IMR-90 (cell line): ENCODE measurements at regions not wholly inside any gene's neighbourhood (a gene's known extent, or its start where the extent isn't known, plus 50 kb on each side); places are given as distances from the start of the nearest gene placed in this dataset.

Experiments
- ATAC-seq: fragments of 200-7000 bp; cut with Tn5 transposase; 2 replicates; pipeline ENCODE4 v1.9.1; 2020; ENCODE audit warnings: low read depth, mild to moderate bottlenecking, moderate library complexity
- BruUV-seq: library from RNA; stranded (reverse); fragments of 400-500 nt; replicated peaks from 2 replicates; lab custom pipeline; 2021; lab: Mats Ljungman, UMichigan
- CTCF ChIA-PET: fragments of 300-600 bp; formaldehyde crosslinking; extraction: SDS; loops from one replicate; lab custom pipeline; 2021; ENCODE audit warnings: antibody characterized with exemption; lab: Yijun Ruan, JAX
- POLR2A ChIA-PET: fragments of 300-600 bp; sonication (Branson Sonifier 250); formaldehyde crosslinking; loops from one replicate; lab custom pipeline; 2022; ENCODE audit warnings: antibody characterized with exemption; ENCODE audit not compliant: unreplicated experiment; lab: Charles Lee
- DNase-seq: peaks from one replicate; pipeline ENCODE4 v3.0.0; 2013
- H2AFZ ChIP-seq: replicated peaks from 2 replicates; pipeline ENCODE3; 2013; ENCODE audit warnings: low read length, mild to moderate bottlenecking; ENCODE audit not compliant: poor library complexity
- H2AK5ac ChIP-seq: 2 replicates; pipeline ENCODE4 v1.6.1; 2013; ENCODE audit warnings: low read depth, low read length, inconsistent platforms
- H2AK9ac ChIP-seq: replicated peaks from 2 replicates; pipeline ENCODE3; 2013; ENCODE audit warnings: mild to moderate bottlenecking, low read depth, low read length, moderate library complexity; ENCODE audit not compliant: poor library complexity
- H2BK120ac ChIP-seq: 2 replicates; pipeline ENCODE4 v1.6.1; 2013; ENCODE audit warnings: low read depth, low read length, inconsistent platforms
- H2BK15ac ChIP-seq: 3 replicates; pipeline ENCODE4 v1.6.1; 2013; ENCODE audit warnings: low read depth, low read length, inconsistent platforms
- H2BK20ac ChIP-seq: 2 replicates; pipeline ENCODE4 v1.6.1; 2013; ENCODE audit warnings: low read depth, mild to moderate bottlenecking, inconsistent platforms, low read length, moderate library complexity
- H2BK5ac ChIP-seq: 2 replicates; pipeline ENCODE4 v1.6.1; 2013; ENCODE audit warnings: mild to moderate bottlenecking, low read depth, low read length, inconsistent platforms; ENCODE audit not compliant: poor library complexity, severe bottlenecking
- H3K14ac ChIP-seq: replicated peaks from 2 replicates; pipeline ENCODE4 v1.6.1; 2013; ENCODE audit warnings: low read depth, low read length, inconsistent platforms
- H3K18ac ChIP-seq: 2 replicates; pipeline ENCODE4 v1.6.1; 2013; ENCODE audit warnings: low read depth, low read length, control low read depth
- H3K23ac ChIP-seq: 2 replicates; pipeline ENCODE4 v1.6.1; 2013; ENCODE audit warnings: low read depth, low read length, inconsistent platforms
- H3K27ac ChIP-seq: 2 replicates; pipeline ENCODE4 v1.5.1; 2013; ENCODE audit warnings: mild to moderate bottlenecking, control low read depth, low read length; ENCODE audit not compliant: insufficient read depth
- H3K27me3 ChIP-seq: 2 replicates; pipeline ENCODE4 v1.6.1; 2013; ENCODE audit warnings: low read length; ENCODE audit not compliant: control insufficient read depth, insufficient read depth
- H3K36me3 ChIP-seq: 2 replicates; pipeline ENCODE4 v1.6.1; 2013; ENCODE audit warnings: low read length, mixed read lengths; ENCODE audit not compliant: control insufficient read depth, insufficient read depth
- H3K4ac ChIP-seq: 2 replicates; pipeline ENCODE4 v1.6.1; 2013; ENCODE audit warnings: low read depth, low read length, inconsistent platforms
- H3K4me1 ChIP-seq: 2 replicates; pipeline ENCODE4 v1.6.1; 2013; ENCODE audit warnings: low read length, mixed read lengths; ENCODE audit not compliant: control insufficient read depth, insufficient read depth
- H3K4me2 ChIP-seq: 2 replicates; pipeline ENCODE4 v1.6.1; 2013; ENCODE audit warnings: low read depth, mild to moderate bottlenecking, control low read depth, low read length, moderate library complexity
- H3K4me3 ChIP-seq: 2 replicates; pipeline ENCODE4 v1.5.1; 2013; ENCODE audit warnings: low read depth, mild to moderate bottlenecking, control low read depth, low read length, moderate library complexity; ENCODE audit not compliant: insufficient read depth
- H3K56ac ChIP-seq: 2 replicates; pipeline ENCODE4 v1.6.1; 2013; ENCODE audit warnings: low read length, inconsistent platforms; ENCODE audit not compliant: insufficient read depth; ENCODE audit errors: extremely low read depth
- H3K79me1 ChIP-seq, 2 experiments: 2 replicates each; pipeline ENCODE4 v1.6.1; 2013; ENCODE audit warnings: low read length in 2 of 2, inconsistent platforms in 1 of 2, low read depth in 1 of 2
- H3K9ac ChIP-seq: 2 replicates; pipeline ENCODE4 v1.6.1; 2013; ENCODE audit warnings: low read depth, low read length, control low read depth
- H3K9me1 ChIP-seq: 2 replicates; pipeline ENCODE4 v1.6.1; 2013; ENCODE audit warnings: low read length, inconsistent platforms; ENCODE audit not compliant: insufficient read depth
- H3K9me3 ChIP-seq: 2 replicates; pipeline ENCODE4 v1.6.1; 2013; ENCODE audit warnings: low read length; ENCODE audit not compliant: control insufficient read depth, insufficient read depth
- H4K20me1 ChIP-seq: 2 replicates; pipeline ENCODE4 v1.6.1; 2013; ENCODE audit warnings: low read length, inconsistent platforms; ENCODE audit not compliant: insufficient read depth
- H4K5ac ChIP-seq: 2 replicates; pipeline ENCODE4 v1.6.1; 2013; ENCODE audit warnings: mild to moderate bottlenecking, low read depth, low read length, control low read depth
- H4K8ac ChIP-seq, 2 experiments: 2 replicates each; pipeline ENCODE4 v1.6.1; 2013; ENCODE audit warnings: low read depth in 2 of 2, low read length in 2 of 2, control low read depth in 1 of 2, inconsistent platforms in 1 of 2
- H4K91ac ChIP-seq: 2 replicates; pipeline ENCODE4 v1.6.1; 2013; ENCODE audit warnings: low read depth, low read length, inconsistent platforms; ENCODE audit not compliant: insufficient read depth
- CEBPB ChIP-seq: IDR thresholded peaks from 2 replicates; pipeline ENCODE4 v1.6.1; 2012; ENCODE audit warnings: low read depth, low read length, improper control_type of control experiment
- ELK1 ChIP-seq: fragments of 150-350 bp; IDR thresholded peaks from 2 replicates; pipeline ENCODE4 v1.6.1; 2016; ENCODE audit warnings: low read depth, mild to moderate bottlenecking, low read length, moderate library complexity, borderline replicate concordance
- MAZ ChIP-seq: IDR thresholded peaks from 2 replicates; pipeline ENCODE4 v1.6.1; 2012; ENCODE audit warnings: low read depth, mild to moderate bottlenecking, low read length, improper control_type of control experiment, moderate library complexity, borderline replicate concordance
- RFX5 ChIP-seq: IDR thresholded peaks from 2 replicates; pipeline ENCODE4 v1.8.0; 2012; ENCODE audit warnings: low read depth, mild to moderate bottlenecking, low read length, moderate library complexity
- WGBS, 2 experiments: methylation state at CpG; one replicate each; pipeline versions ENCODE4 v1.1.5 to v1.1.7; 2013; ENCODE audit warnings: missing lambda C conversion rate in 2 of 2; ENCODE audit not compliant: insufficient read length in 1 of 2; ENCODE audit errors: extremely low coverage in 2 of 2; 5-methylcytosine and 5-hydroxymethylcytosine counted together
- dilution Hi-C: fragments of 300-500 bp; cut with HindIII; formaldehyde crosslinking; loops from one replicate; pipeline ENCODE4 v1.14.3; 2018; ENCODE audit warnings: low sequenced_read_pairs; ENCODE audit not compliant: unreplicated experiment
- in situ Hi-C: fragments of 300-500 bp; cut with MboI; formaldehyde crosslinking; loops from 3 replicates; pipeline ENCODE4 v1.14.3; 2019; ENCODE audit warnings: low sequenced_read_pairs, inconsistent platforms, mixed read lengths
- intact Hi-C: fragments of 100-400 bp; cut with micrococcal nuclease; formaldehyde crosslinking; loops from 2 replicates; pipeline ENCODE4 v1.10.0; 2022

- H3K27ac ChIP-seq: no peak overlapping the region
- H3K14ac ChIP-seq: no peak overlapping the region
- dilution Hi-C loops (no loop called here), intact Hi-C loops (no loop called here), in situ Hi-C loops (no loop called here)
- H3K56ac ChIP-seq: no peak overlapping the region
- H2BK15ac ChIP-seq: no peak overlapping the region
- ATAC-seq (no peak), DNase-seq (no peak)
- H2AFZ ChIP-seq: no peak overlapping the region
- H2AK5ac ChIP-seq: no peak overlapping the region
- no peaks in the 10 kb centered on the region for H3K36me3 ChIP-seq
- no peaks in the 10 kb centered on the region for H4K20me1 ChIP-seq
- no peaks in the 10 kb centered on the region for H3K9me1 ChIP-seq
- no peak overlapping the region for H3K18ac ChIP-seq
- POLR2A ChIA-PET: no interaction called here
- H3K4ac ChIP-seq: no peak overlapping the region
- H4K91ac ChIP-seq: no peak overlapping the region
- no peak for TF ChIP-seq MAZ
- no peak for TF ChIP-seq ELK1
- TF ChIP-seq RFX5: no peak
- TF ChIP-seq CEBPB: 0 out of 2 replicates have a peak, but pooled peaks have one; percentile 15
- no peak overlapping the region for H4K5ac ChIP-seq
- H3K27me3 ChIP-seq: no peaks in the 10 kb centered on the region
- H2BK5ac ChIP-seq: no peak overlapping the region
- no peak overlapping the region for H3K9ac ChIP-seq
- no peak overlapping the region for H2BK20ac ChIP-seq
- H3K4me3 ChIP-seq: no peak overlapping the region
- no peak overlapping the region for H3K23ac ChIP-seq
- H4K8ac ChIP-seq: no peak overlapping the region
- H3K4me1 ChIP-seq: no peaks in the 10 kb centered on the region
- H2AK9ac ChIP-seq: no peak overlapping the region
- no peak overlapping the region for H3K4me2 ChIP-seq
- no CpG with 5 or more reads among the region's 3 CpGs for WGBS, 2 experiments
- H3K79me1 ChIP-seq: no peaks in the 10 kb centered on the region
- no TSS peak for BruUV-seq
- CTCF ChIA-PET: no interaction called here
- H2BK120ac ChIP-seq: no peak overlapping the region
- H3K9me3 ChIP-seq: no peaks in the 10 kb centered on the region; the same call in 1 of the 2 replicates
Measured at GRCh38 chr13:55302568-55302967, 1838.2 kb upstream of the PRR20A start.
